Stomach (tissue), 8 donors: ENCODE measurements at regions not wholly inside any gene's neighbourhood (a gene's known extent, or its start where the extent isn't known, plus 50 kb on each side); places are given as distances from the start of the nearest gene placed in this dataset.

Experiments used
- DNase-seq, 2 donors: peaks; one replicate each; pipeline versions ENCODE4 v3.0.0 to v3.0.0-alpha.2; 2013 to 2019
- H3K27ac ChIP-seq, 5 donors: fragments of 200-600 bp in 4 of 5; sonication (generic) in 4 of 5; one replicate each; pipeline ENCODE4 v1.5.1; 2013 to 2019; ENCODE audit warnings: mild to moderate bottlenecking in 1 of 5, moderate library complexity in 1 of 5
- H3K27me3 ChIP-seq, 3 donors: fragments of 200-600 bp; sonication (generic); one replicate each; pipeline ENCODE4 v1.5.1; 2017 to 2019; ENCODE audit warnings: mixed run types in 1 of 3
- H3K36me3 ChIP-seq, 4 donors: fragments of 200-600 bp; sonication (generic); 1 replicate in 3 of 4; 2 replicates in 1 of 4; pipeline ENCODE4 v1.5.1; 2016 to 2019
- H3K4me1 ChIP-seq, 4 donors: fragments of 200-600 bp; sonication (generic); one replicate each; pipeline ENCODE4 v1.5.1; 2016 to 2019
- H3K4me3 ChIP-seq, 4 donors: fragments of 200-600 bp; sonication (generic) in 3 of 4; one replicate each; pipeline ENCODE4 v1.5.1; 2016 to 2019; ENCODE audit warnings: mild to moderate bottlenecking in 1 of 4
- H3K9me3 ChIP-seq, 4 donors: fragments of 200-600 bp; sonication (generic); one replicate each; pipeline ENCODE4 v1.5.1; 2016 to 2019
- CTCF ChIP-seq, 7 experiments: fragments of 450-650 bp in 4 of 7; fragments of 200-600 bp in 3 of 7; sonication (generic) in 3 of 7; IDR thresholded peaks; one replicate each; pipeline ENCODE4 v1.5.1; 2016 to 2019; ENCODE audit warnings: antibody characterized with exemption in 7 of 7, control low read depth in 2 of 7, mild to moderate bottlenecking in 1 of 7
- EP300 ChIP-seq: sonication (generic); formaldehyde crosslinking; IDR thresholded peaks from one replicate; pipeline ENCODE4 v1.6.1; 2017; ENCODE audit warnings: antibody characterized with exemption
- POLR2A ChIP-seq, 4 donors: fragments of 450-650 bp; IDR thresholded peaks; one replicate each; pipeline ENCODE4 v1.6.1; 2016; ENCODE audit warnings: antibody characterized with exemption in 4 of 4, control low read depth in 2 of 4, mild to moderate bottlenecking in 1 of 4, moderate library complexity in 1 of 4
- POLR2AphosphoS5 ChIP-seq, 3 donors: sonication (generic); formaldehyde crosslinking; IDR thresholded peaks; one replicate each; pipeline ENCODE4 v1.6.1; 2016; ENCODE audit warnings: antibody characterized with exemption in 3 of 3
- WGBS, 5 donors: extraction: QIAGEN DNeasy Blood & Tissue Kit in 3 of 5; methylation state at CpG; one replicate each; pipeline versions ENCODE4 v1.1.5 to v1.1.7; 2013 to 2018; 5-methylcytosine and 5-hydroxymethylcytosine counted together
- intact Hi-C: fragments of 100-400 bp; cut with DNase I; formaldehyde crosslinking; loops from one replicate; pipeline ENCODE4 v1.15.1; 2023; ENCODE audit warnings: low total_unique reads
- donor health status: healthy with polysubstance abuse.
- donor health status: Bipolar disorder and iron deficiency.
- donor health status: healthy.

- WGBS, 5 donors, result 82 to 95% (median 86%) methylated on average over 3 of the region's 3 CpGs
- DNase-seq, result no peak
- no peaks in the 10 kb centered on the region for H3K27me3 ChIP-seq
- peaks cover 0 to 60% (median 46%) of the 10 kb centered on the region in 4 donors for H3K9me3 ChIP-seq
- no peaks in the 10 kb centered on the region for H3K4me1 ChIP-seq
- intact Hi-C loops, result no loop called here
- H3K27ac ChIP-seq, result no peak overlapping the region
- no peak overlapping the region for H3K4me3 ChIP-seq
- no peaks in the 10 kb centered on the region for H3K36me3 ChIP-seq
- TF ChIP-seq CTCF (IDR thresholded peaks at IDR 0.05), result no peak
- TF ChIP-seq POLR2AphosphoS5 (IDR thresholded peaks at IDR 0.05), result no peak
- TF ChIP-seq POLR2A (IDR thresholded peaks at IDR 0.05), result no peak
- TF ChIP-seq EP300, result no peak
These were observed 1711.2 kb downstream of the TP53TG3F start for GRCh38 chr16:35170610-35171009.

DNA sequence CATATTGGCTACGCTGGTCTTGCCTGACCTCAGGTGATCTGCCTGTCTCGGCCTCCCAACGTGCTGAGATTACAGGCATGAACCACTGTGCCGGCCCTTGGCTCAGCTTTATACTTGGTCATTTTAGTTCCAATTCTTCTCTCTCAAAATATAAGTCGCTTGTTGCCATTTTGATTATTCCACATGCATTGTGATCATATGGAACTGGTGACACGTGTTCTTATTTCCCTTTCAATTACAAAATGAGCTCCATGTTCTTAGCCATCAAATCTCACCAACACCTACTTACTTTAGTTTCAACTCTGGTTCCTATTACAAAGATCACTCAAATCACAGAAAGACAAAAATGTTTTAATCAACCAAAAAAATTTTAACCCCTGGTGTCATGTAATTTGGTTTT is 1711.7 kb downstream of the TP53TG3F start:
- intact Hi-C loops, result no loop called here
- Histone ChIP-seq H3K4me3 (no peak overlapping the region), H3K9me3 (peaks cover 0 to 60% (median 46%) of the 10 kb centered on the region in 4 donors), H3K27me3 (no peaks in the 10 kb centered on the region), H3K27ac (no peak overlapping the region), H3K36me3 (no peaks in the 10 kb centered on the region), H3K4me1 (no peaks in the 10 kb centered on the region)
- 70 to 76% (median 72%) methylated on average over 6 of the region's 6 CpGs for WGBS, 5 donors
- no peak for TF ChIP-seq EP300
- TF ChIP-seq CTCF (IDR thresholded peaks at IDR 0.05), result no peak
- no peak for TF ChIP-seq POLR2AphosphoS5 (IDR thresholded peaks at IDR 0.05)
- no peak for TF ChIP-seq POLR2A (IDR thresholded peaks at IDR 0.05)
- DNase-seq, result no peak

DNA sequence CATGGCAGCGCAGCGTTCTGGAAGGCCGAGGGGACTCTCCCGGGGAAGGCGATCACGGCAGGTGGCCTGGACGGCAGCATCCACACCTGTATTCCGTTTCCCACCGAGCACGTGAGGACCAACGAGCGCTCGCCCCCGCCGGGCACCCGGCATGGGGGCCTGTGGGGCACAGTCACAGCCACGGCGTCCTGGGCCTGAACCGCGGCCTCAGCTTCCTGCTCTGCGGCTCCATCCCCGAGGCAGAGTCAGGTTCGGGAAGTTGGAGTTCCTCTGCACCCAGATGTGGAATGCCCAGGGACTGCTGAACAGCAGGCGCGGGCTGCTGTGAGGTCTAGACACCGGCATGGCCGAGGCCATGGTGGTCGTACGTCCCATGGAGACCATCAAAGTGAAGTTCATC is 1713.9 kb downstream of the TP53TG3F start:
- no peaks in the 10 kb centered on the region for H3K27me3 ChIP-seq
- 87 to 92% (median 90%) methylated on average over 19 to 29 of the region's 29 CpGs for WGBS, 5 donors
- no peak for DNase-seq
- H3K4me1 ChIP-seq, result no peaks in the 10 kb centered on the region
- intact Hi-C loops, result no loop called here
- peaks cover 0 to 58% (median 47%) of the 10 kb centered on the region in 4 donors for H3K9me3 ChIP-seq
- no peak overlapping the region for H3K4me3 ChIP-seq
- no peaks in the 10 kb centered on the region for H3K36me3 ChIP-seq
- no peak overlapping the region for H3K27ac ChIP-seq
- TF ChIP-seq CTCF (IDR thresholded peaks at IDR 0.05), result no peak

- no peaks in the 10 kb centered on the region for H3K4me1 ChIP-seq
- H3K9me3 ChIP-seq, result peaks cover 0 to 54% (median 43%) of the 10 kb centered on the region in 4 donors
- no peaks in the 10 kb centered on the region for H3K27me3 ChIP-seq
- intact Hi-C loops, result no loop called here
- 71 to 84% (median 81%) methylated on average over 4 of the region's 4 CpGs for WGBS, 5 donors
- no peak overlapping the region for H3K4me3 ChIP-seq
- no peak for DNase-seq
- no peak overlapping the region for H3K27ac ChIP-seq
- TF ChIP-seq POLR2AphosphoS5 (IDR thresholded peaks at IDR 0.05), result no peak
- TF ChIP-seq CTCF (IDR thresholded peaks at IDR 0.05), result no peak
- no peak for TF ChIP-seq EP300
- no peak for TF ChIP-seq POLR2A (IDR thresholded peaks at IDR 0.05)
- H3K36me3 ChIP-seq, result no peaks in the 10 kb centered on the region
These were observed 1714.6 kb downstream of the TP53TG3F start for GRCh38 chr16:35174016-35174415.
